ENCODE measurements at regions not wholly inside any gene's neighbourhood (a gene's known extent, or its start where the extent isn't known, plus 50 kb on each side); places are given as distances from the start of the nearest gene placed in this dataset.

GRCh38 chr1:105914403-105914802, 1142.1 kb upstream of the PRMT6 start:
- TF ChIP-seq POLR2AphosphoS5 (IDR thresholded peaks at IDR 0.05) (no peak), POLR2A (IDR thresholded peaks at IDR 0.05) (no peak)
- TF ChIP-seq, protein P1, sequence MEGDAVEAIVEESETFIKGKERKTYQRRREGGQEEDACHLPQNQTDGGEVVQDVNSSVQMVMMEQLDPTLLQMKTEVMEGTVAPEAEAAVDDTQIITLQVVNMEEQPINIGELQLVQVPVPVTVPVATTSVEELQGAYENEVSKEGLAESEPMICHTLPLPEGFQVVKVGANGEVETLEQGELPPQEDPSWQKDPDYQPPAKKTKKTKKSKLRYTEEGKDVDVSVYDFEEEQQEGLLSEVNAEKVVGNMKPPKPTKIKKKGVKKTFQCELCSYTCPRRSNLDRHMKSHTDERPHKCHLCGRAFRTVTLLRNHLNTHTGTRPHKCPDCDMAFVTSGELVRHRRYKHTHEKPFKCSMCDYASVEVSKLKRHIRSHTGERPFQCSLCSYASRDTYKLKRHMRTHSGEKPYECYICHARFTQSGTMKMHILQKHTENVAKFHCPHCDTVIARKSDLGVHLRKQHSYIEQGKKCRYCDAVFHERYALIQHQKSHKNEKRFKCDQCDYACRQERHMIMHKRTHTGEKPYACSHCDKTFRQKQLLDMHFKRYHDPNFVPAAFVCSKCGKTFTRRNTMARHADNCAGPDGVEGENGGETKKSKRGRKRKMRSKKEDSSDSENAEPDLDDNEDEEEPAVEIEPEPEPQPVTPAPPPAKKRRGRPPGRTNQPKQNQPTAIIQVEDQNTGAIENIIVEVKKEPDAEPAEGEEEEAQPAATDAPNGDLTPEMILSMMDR (IDR thresholded peaks at IDR 0.05), result no peak
